ENCODE measurements at regions not wholly inside any gene's neighbourhood (a gene's known extent, or its start where the extent isn't known, plus 50 kb on each side); places are given as distances from the start of the nearest gene placed in this dataset.

GRCh38 chr10:123357421-123357930 lies 203.3 kb downstream of the BUB3 start:
- H3K9me3 ChIP-seq (replicated peaks; ENCODE audit: control insufficient read depth, insufficient read depth, low read depth, low read length) = no peaks in the 10 kb centered on the region
- H3K27me3 ChIP-seq (ENCODE audit: control insufficient read depth in 2 of 2, insufficient read depth in 2 of 2, low read length in 2 of 2) = peaks cover 0 to 8% of the 10 kb centered on the region in 2 experiments; a peak in 3 of 5 replicates
- no peaks in the 10 kb centered on the region for H3K9me1 ChIP-seq (ENCODE audit: control insufficient read depth, insufficient read depth, low read length)
- TF ChIP-seq ZNF143 (CRISPR knock-in tag; IDR thresholded peaks at IDR 0.05) (no peak), MEIS2 (IDR thresholded peaks at IDR 0.05; ENCODE audit: partially characterized antibody) (no peak), AFF4 (CRISPR knock-in tag; IDR thresholded peaks at IDR 0.05) (no peak), MXI1 (IDR thresholded peaks at IDR 0.05; ENCODE audit: low read depth, low read length) (no peak)
- no peaks in the 10 kb centered on the region for H3K79me2 ChIP-seq (ENCODE audit: control insufficient read depth, insufficient read depth, low read length)
- no peak overlapping the region for H3K27ac ChIP-seq (ENCODE audit: extremely low read depth, low read depth, low read length)
- no peaks in the 10 kb centered on the region; the same call in 1 of the 2 replicates for H4K20me1 ChIP-seq (replicated peaks; ENCODE audit: control insufficient read depth, insufficient read depth, low read length)
- no peak overlapping the region for H2AFZ ChIP-seq (ENCODE audit: low read depth, low read length)
- ChIA-PET CTCF (ENCODE audit: low intra/inter-chr PET ratio) (no interaction called here), POLR2A (interaction anchor here (0.6 kb wide), 1 partner anchor 121 kb away, joined by 3 read pairs; no protein-coding TSS in a partner anchor)
- H3K4me3 ChIP-seq = no peak overlapping the region
- no peak overlapping the region for H3K4me2 ChIP-seq (ENCODE audit: insufficient read depth, low read length)
- no peak overlapping the region for H3K9ac ChIP-seq (ENCODE audit: insufficient read depth in 1 of 2, low read depth in 2 of 2, low read length in 2 of 2)
- FAIRE-seq (no peak), ATAC-seq (no peak), DNase-seq (ENCODE audit: extremely low read depth in 1 of 4, low spot score in 3 of 4) (no peak)
- no TSS peak for BruUV-seq (replicated peaks)
- intact Hi-C loops (cut with micrococcal nuclease) (no loop called here), in situ Hi-C loops (cut with MboI) (no loop called here)
- H3K4me1 ChIP-seq (replicated peaks in 1 of 2; ENCODE audit: control insufficient read depth in 2 of 2, insufficient read depth in 2 of 2, low read length in 2 of 2) = no peaks in the 10 kb centered on the region
- WGBS (ENCODE audit: insufficient coverage, low coverage, missing lambda C conversion rate) = under 1% methylated on average over 16 of the region's 17 CpGs
- no peaks in the 10 kb centered on the region for H3K36me3 ChIP-seq (ENCODE audit: control insufficient read depth, insufficient read depth, low read length)
